Lung (tissue), 11 donors: ENCODE measurements at regions not wholly inside any gene's neighbourhood (a gene's known extent, or its start where the extent isn't known, plus 50 kb on each side); places are given as distances from the start of the nearest gene placed in this dataset.

Experiments used
- ATAC-seq: fragments of 200-7000 bp; cut with Tn5 transposase; one replicate; pipeline ENCODE4 v1.9.1; 2020; ENCODE audit warnings: moderate number of reproducible peaks; ENCODE audit not compliant: insufficient read depth, low FRiP score
- DNase-seq, 3 donors: peaks; one replicate each; pipeline ENCODE4 v3.0.0-alpha.2; 2013 to 2017
- H3K27ac ChIP-seq, 2 donors: one replicate each; pipeline ENCODE4 v1.5.1; 2013; ENCODE audit warnings: mild to moderate bottlenecking in 2 of 2, moderate library complexity in 2 of 2, control low read depth in 1 of 2, inconsistent platforms in 1 of 2, low read depth in 1 of 2, low read length in 1 of 2
- H3K27me3 ChIP-seq, 3 donors: one replicate each; pipeline ENCODE4 v1.5.1; 2013; ENCODE audit warnings: low read length in 2 of 3; ENCODE audit not compliant: control insufficient read depth in 3 of 3, insufficient read depth in 3 of 3
- H3K36me3 ChIP-seq, 4 donors: one replicate each; pipeline ENCODE4 v1.5.1; 2013; ENCODE audit warnings: low read length in 4 of 4, mild to moderate bottlenecking in 1 of 4, moderate library complexity in 1 of 4; ENCODE audit not compliant: control insufficient read depth in 4 of 4, insufficient read depth in 4 of 4
- H3K4me1 ChIP-seq, 5 donors: one replicate each; pipeline ENCODE4 v1.5.1; 2013; ENCODE audit warnings: low read length in 5 of 5, mild to moderate bottlenecking in 2 of 5, moderate library complexity in 1 of 5; ENCODE audit not compliant: control insufficient read depth in 5 of 5, insufficient read depth in 5 of 5
- H3K4me3 ChIP-seq: one replicate; pipeline ENCODE4 v1.5.1; 2013; ENCODE audit warnings: mild to moderate bottlenecking, control low read depth, moderate library complexity
- H3K9ac ChIP-seq, 2 donors: one replicate each; pipeline ENCODE4 v1.5.1; 2013; ENCODE audit warnings: low read length in 2 of 2, control low read depth in 1 of 2; ENCODE audit not compliant: insufficient read depth in 1 of 2
- H3K9me3 ChIP-seq, 4 donors: one replicate each; pipeline ENCODE4 v1.5.1; 2013; ENCODE audit warnings: low read length in 3 of 4, mild to moderate bottlenecking in 1 of 4, moderate library complexity in 1 of 4; ENCODE audit not compliant: control insufficient read depth in 4 of 4, insufficient read depth in 3 of 4
- WGBS, 2 donors: extraction: QIAGEN DNeasy Blood & Tissue Kit; methylation state at CpG; one replicate each; pipeline ENCODE4 v1.1.7; 2013; 5-methylcytosine and 5-hydroxymethylcytosine counted together
- TF ChIP-seq, protein P1 (sequence below): IDR thresholded peaks from 2 replicates; pipeline ENCODE4 v1.5.1; 2012; ENCODE audit warnings: mild to moderate bottlenecking; ENCODE audit errors: control extremely low read depth, extremely low read depth
- donor health status: control.
- donor health status: control.
- donor health status: Bipolar disorder and iron deficiency.
- donor health status: healthy.
- donor health status: DM: yes; HTN: yes; CAD: no.

DNA sequence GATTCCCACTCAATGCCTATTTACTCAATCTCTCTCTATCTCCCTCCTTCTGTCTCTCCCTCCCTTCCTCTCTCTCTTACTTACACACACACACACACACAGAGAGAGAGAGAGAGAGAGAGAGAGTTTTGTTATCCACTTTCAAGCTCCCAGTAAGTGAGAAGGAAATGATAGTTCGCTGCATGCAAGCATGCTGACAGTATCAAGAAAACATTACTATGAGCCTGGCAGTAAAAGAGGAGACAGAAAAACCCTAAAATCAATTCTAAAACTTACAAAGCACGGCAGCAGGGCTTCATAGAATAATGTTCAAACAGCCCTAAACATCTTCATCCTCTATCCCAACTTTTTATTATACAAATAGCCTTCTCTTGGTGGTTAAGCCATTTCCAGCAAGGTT lies 171.9 kb downstream of the FOXO1 start:
- Histone ChIP-seq H3K27me3 (no peaks in the 10 kb centered on the region), H3K4me3 (no peak overlapping the region), H3K9ac (no peak overlapping the region), H3K9me3 (no peaks in the 10 kb centered on the region), H3K27ac (no peak overlapping the region), H3K36me3 (no peaks in the 10 kb centered on the region), H3K4me1 (peaks cover 0 to 7% (median 0%) of the 10 kb centered on the region in 5 donors)
- WGBS, 2 donors: 33 to 50% methylated on average over 2 of the region's 2 CpGs
- TF ChIP-seq, protein P1, sequence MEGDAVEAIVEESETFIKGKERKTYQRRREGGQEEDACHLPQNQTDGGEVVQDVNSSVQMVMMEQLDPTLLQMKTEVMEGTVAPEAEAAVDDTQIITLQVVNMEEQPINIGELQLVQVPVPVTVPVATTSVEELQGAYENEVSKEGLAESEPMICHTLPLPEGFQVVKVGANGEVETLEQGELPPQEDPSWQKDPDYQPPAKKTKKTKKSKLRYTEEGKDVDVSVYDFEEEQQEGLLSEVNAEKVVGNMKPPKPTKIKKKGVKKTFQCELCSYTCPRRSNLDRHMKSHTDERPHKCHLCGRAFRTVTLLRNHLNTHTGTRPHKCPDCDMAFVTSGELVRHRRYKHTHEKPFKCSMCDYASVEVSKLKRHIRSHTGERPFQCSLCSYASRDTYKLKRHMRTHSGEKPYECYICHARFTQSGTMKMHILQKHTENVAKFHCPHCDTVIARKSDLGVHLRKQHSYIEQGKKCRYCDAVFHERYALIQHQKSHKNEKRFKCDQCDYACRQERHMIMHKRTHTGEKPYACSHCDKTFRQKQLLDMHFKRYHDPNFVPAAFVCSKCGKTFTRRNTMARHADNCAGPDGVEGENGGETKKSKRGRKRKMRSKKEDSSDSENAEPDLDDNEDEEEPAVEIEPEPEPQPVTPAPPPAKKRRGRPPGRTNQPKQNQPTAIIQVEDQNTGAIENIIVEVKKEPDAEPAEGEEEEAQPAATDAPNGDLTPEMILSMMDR: no peak
- DNase-seq (peak in 2 of 3 donors; percentile 45 to 65), ATAC-seq (no peak)

DNA sequence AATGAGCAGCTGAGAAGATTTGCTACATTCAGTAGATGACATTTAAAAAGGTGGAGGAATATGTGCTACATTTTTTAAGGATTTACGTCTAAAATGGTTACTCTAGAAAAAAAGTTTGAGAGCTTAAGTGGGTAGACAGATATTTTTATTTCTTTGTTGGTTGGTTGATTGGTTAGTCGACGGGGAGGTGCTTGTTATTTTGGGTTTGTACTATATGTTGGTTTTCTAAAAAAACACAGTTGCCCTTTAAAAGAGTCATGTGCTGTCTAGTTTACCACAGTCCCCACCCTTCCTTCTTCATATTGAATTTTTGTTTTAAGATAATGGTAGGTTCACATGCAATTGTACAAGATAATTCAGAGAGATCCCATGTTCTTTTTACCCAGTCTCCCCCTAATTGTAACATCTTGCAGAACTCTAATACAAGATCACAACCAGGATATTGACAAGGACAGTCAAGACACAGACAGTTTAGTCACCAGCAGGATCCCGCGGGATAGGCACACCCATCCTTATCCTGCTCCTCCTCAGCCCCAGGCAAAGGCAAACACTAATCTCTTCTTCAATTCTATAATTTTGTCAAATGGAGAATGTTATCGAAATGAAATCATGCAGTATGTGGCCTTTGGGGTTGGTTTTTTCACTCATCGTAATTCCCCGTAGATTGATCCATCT lies 171.4 kb downstream of the FOXO1 start:
- WGBS, 2 donors: 72 to 83% methylated on average over 8 of the region's 8 CpGs

DNA sequence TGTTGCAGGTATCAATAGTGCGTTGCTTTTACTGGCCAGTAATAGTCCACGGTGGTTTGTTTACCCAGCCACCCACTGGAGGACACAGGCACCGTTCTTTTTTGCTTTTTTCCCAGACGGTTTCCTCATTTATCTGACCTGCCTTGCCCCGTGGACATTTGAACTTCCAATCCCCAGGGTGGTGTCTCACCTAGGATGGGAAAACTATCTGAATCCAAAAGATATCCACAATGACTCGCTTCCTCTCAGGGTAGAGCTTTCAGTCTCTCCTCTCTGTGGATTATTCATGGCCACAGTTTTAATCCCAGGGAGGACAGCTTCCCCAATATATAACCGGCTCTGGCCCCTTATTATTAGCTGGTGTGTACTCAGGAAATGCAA lies 170.8 kb downstream of the FOXO1 start:
- TF ChIP-seq, protein P1: no peak
- Histone ChIP-seq H3K9me3 (no peaks in the 10 kb centered on the region), H3K4me3 (no peak overlapping the region), H3K36me3 (no peaks in the 10 kb centered on the region), H3K27me3 (no peaks in the 10 kb centered on the region), H3K4me1 (peaks cover 0 to 7% (median 0%) of the 10 kb centered on the region in 5 donors), H3K9ac (no peak overlapping the region), H3K27ac (no peak overlapping the region)
- ATAC-seq (no peak), DNase-seq (no peak)
- WGBS, 2 donors: 72 to 83% methylated on average over 7 of the region's 7 CpGs

More for the DNA sequence above, 171.4 kb downstream of the FOXO1 start:
- Histone ChIP-seq H3K9ac (no peak overlapping the region), H3K4me3 (no peak overlapping the region), H3K9me3 (no peaks in the 10 kb centered on the region), H3K27me3 (no peaks in the 10 kb centered on the region), H3K27ac (no peak overlapping the region), H3K4me1 (peaks cover 0 to 7% (median 0%) of the 10 kb centered on the region in 5 donors), H3K36me3 (no peaks in the 10 kb centered on the region)
- TF ChIP-seq, protein P1: no peak
- no peak for DNase-seq
- no peak for ATAC-seq
